ENCODE measurements at regions not wholly inside any gene's neighbourhood (a gene's known extent, or its start where the extent isn't known, plus 50 kb on each side); places are given as distances from the start of the nearest gene placed in this dataset.

DNA sequence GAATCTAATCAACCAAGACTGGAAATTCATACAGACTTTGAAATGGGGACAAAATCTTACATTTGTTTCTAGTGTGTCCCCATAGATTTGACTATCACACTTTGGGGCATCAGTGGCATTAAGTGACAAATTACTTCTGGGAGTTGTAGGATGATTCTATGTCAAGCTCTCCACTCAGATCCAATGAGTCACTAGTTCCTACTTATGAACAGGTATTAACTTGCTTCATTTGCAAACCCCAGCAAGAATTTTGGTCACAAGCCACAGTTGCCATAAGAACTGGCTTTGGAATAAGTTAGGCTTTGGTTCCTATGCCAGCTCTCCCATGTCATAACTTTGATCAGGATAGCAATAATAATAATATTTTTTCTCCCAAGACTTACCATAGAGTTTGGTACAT is 77.6 kb upstream of the PTPRK start:
- no peaks in the 10 kb centered on the region for H3F3A ChIP-seq (ENCODE audit: control insufficient read depth, insufficient read depth)
- TF ChIP-seq EZH2phosphoT487 (IDR thresholded peaks at IDR 0.05; ENCODE audit: borderline replicate concordance, low read length) = no peak
- TF ChIP-seq, protein P1, sequence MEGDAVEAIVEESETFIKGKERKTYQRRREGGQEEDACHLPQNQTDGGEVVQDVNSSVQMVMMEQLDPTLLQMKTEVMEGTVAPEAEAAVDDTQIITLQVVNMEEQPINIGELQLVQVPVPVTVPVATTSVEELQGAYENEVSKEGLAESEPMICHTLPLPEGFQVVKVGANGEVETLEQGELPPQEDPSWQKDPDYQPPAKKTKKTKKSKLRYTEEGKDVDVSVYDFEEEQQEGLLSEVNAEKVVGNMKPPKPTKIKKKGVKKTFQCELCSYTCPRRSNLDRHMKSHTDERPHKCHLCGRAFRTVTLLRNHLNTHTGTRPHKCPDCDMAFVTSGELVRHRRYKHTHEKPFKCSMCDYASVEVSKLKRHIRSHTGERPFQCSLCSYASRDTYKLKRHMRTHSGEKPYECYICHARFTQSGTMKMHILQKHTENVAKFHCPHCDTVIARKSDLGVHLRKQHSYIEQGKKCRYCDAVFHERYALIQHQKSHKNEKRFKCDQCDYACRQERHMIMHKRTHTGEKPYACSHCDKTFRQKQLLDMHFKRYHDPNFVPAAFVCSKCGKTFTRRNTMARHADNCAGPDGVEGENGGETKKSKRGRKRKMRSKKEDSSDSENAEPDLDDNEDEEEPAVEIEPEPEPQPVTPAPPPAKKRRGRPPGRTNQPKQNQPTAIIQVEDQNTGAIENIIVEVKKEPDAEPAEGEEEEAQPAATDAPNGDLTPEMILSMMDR (IDR thresholded peaks at IDR 0.05; ENCODE audit: low read depth, low read length, poor library complexity, severe bottlenecking) = no peak

DNA sequence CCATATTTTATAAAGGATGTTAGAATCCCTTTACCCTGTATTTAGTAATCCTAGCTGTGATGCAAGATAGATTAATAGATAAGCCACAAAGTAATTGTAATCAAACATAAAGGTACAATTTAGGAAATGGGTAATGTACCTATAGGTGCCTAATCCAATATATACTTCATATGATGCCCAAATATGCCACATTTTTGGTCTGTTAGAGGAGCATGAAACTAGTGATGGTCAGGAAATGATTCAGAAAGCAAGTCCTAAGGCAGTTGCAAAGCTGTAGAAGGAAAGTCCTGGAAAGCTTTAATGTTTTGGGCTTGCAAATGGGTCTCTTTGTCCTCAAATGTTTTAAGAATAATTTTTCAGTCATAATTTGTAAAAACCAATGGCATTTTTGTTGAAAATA is 76.6 kb upstream of the PTPRK start:
- no peaks in the 10 kb centered on the region for H3K79me2 ChIP-seq (ENCODE audit: control insufficient read depth, low read length)
- no peak overlapping the region for H3K4me3 ChIP-seq (ENCODE audit: low read length)
- no peaks in the 10 kb centered on the region for H3K9me3 ChIP-seq (ENCODE audit: control insufficient read depth, insufficient read depth, low read length)
- no peaks in the 10 kb centered on the region for H3F3A ChIP-seq (ENCODE audit: control insufficient read depth, insufficient read depth)
- H3K4me2 ChIP-seq (ENCODE audit: low read length) = no peak overlapping the region
- no peaks in the 10 kb centered on the region for H3K4me1 ChIP-seq (ENCODE audit: control insufficient read depth, low read length)
- no peak for TF ChIP-seq EZH2phosphoT487 (IDR thresholded peaks at IDR 0.05; ENCODE audit: borderline replicate concordance, low read length)
- TF ChIP-seq, protein P1 (IDR thresholded peaks at IDR 0.05; ENCODE audit: low read depth, low read length, poor library complexity, severe bottlenecking) = no peak
- H3K9me2 ChIP-seq (replicated peaks; ENCODE audit: control insufficient read depth, low read length) = no peaks in the 10 kb centered on the region
- H4K20me1 ChIP-seq (ENCODE audit: control insufficient read depth, insufficient read depth, low read depth, low read length) = no peaks in the 10 kb centered on the region
- no peak overlapping the region for H3K27ac ChIP-seq (ENCODE audit: low read depth, low read length)
- H3K36me3 ChIP-seq (ENCODE audit: control insufficient read depth, low read length) = no peaks in the 10 kb centered on the region
- no peaks in the 10 kb centered on the region for H3K27me3 ChIP-seq (ENCODE audit: control insufficient read depth, low read length)

More for the DNA sequence above, 77.6 kb upstream of the PTPRK start:
- Histone ChIP-seq H4K20me1 (ENCODE audit: control insufficient read depth, insufficient read depth, low read depth, low read length) (no peaks in the 10 kb centered on the region), H3K27me3 (ENCODE audit: control insufficient read depth, low read length) (no peaks in the 10 kb centered on the region), H3K4me2 (ENCODE audit: low read length) (no peak overlapping the region), H3K36me3 (ENCODE audit: control insufficient read depth, low read length) (no peaks in the 10 kb centered on the region), H3K4me3 (ENCODE audit: low read length) (no peak overlapping the region), H3K4me1 (ENCODE audit: control insufficient read depth, low read length) (no peaks in the 10 kb centered on the region), H3K27ac (ENCODE audit: low read depth, low read length) (no peak overlapping the region), H3K79me2 (ENCODE audit: control insufficient read depth, low read length) (no peaks in the 10 kb centered on the region), H3K9me3 (ENCODE audit: control insufficient read depth, insufficient read depth, low read length) (no peaks in the 10 kb centered on the region), H3K9me2 (replicated peaks; ENCODE audit: control insufficient read depth, low read length) (no peaks in the 10 kb centered on the region)

DNA sequence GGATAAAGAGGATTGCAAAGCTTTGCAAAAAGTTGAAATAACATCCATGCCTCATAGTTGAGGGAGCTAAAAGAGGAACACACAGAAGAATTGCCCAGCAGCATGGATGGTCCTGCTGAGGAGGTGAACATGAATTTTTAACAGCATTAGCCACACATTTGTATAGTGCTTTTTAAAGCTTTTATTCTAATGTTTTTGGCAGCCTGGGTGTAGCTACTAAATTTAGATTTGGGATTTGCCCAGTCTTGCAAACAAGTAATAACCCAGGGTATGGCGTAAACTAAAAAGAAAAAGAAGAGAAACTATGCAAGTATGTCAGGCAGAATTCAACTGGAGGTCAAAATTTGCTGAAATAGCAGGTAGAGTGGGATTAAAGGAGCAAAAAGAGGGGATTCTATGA is 75.1 kb upstream of the PTPRK start:
- Histone ChIP-seq H4K20me1 (ENCODE audit: control insufficient read depth, insufficient read depth, low read depth, low read length) (no peaks in the 10 kb centered on the region), H3K27ac (ENCODE audit: low read depth, low read length) (no peak overlapping the region), H3K4me3 (ENCODE audit: low read length) (no peak overlapping the region), H3K36me3 (ENCODE audit: control insufficient read depth, low read length) (no peaks in the 10 kb centered on the region), H3K79me2 (ENCODE audit: control insufficient read depth, low read length) (no peaks in the 10 kb centered on the region), H3K9me3 (ENCODE audit: control insufficient read depth, insufficient read depth, low read length) (no peaks in the 10 kb centered on the region), H3K27me3 (ENCODE audit: control insufficient read depth, low read length) (no peaks in the 10 kb centered on the region), H3K4me2 (ENCODE audit: low read length) (no peak overlapping the region), H3K9me2 (replicated peaks; ENCODE audit: control insufficient read depth, low read length) (no peaks in the 10 kb centered on the region), H3K4me1 (ENCODE audit: control insufficient read depth, low read length) (no peaks in the 10 kb centered on the region), H3F3A (ENCODE audit: control insufficient read depth, insufficient read depth) (no peaks in the 10 kb centered on the region)
- TF ChIP-seq, protein P1 (IDR thresholded peaks at IDR 0.05; ENCODE audit: low read depth, low read length, poor library complexity, severe bottlenecking) = no peak
- TF ChIP-seq EZH2phosphoT487 (IDR thresholded peaks at IDR 0.05; ENCODE audit: borderline replicate concordance, low read length) = no peak

DNA sequence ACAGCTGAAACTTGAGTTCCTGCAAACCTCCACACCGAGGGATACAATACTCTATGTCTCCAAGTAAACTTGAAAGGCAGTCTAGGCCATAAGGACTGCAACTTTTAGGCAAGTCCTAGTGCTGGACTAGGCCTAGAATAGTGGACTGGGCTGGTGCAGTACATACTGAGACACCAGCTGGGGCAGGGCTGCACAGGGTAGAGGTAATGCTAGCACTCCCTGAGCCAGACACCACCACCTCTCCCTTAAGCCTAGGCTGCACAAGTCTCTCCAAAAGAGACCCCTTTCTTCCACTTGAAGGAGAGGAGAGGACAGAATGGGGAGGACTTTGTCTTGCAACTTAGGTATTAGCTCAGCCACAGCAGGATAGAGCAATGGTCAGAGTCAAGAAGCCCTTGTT is 65.7 kb upstream of the PTPRK start:
- H3F3A ChIP-seq (ENCODE audit: control insufficient read depth, insufficient read depth) = no peaks in the 10 kb centered on the region
- H3K9me2 ChIP-seq (replicated peaks; ENCODE audit: control insufficient read depth, low read length) = no peaks in the 10 kb centered on the region
- no peaks in the 10 kb centered on the region for H3K79me2 ChIP-seq (ENCODE audit: control insufficient read depth, low read length)

More for the DNA sequence above, 65.7 kb upstream of the PTPRK start:
- H3K4me1 ChIP-seq (ENCODE audit: control insufficient read depth, low read length) = no peaks in the 10 kb centered on the region
- no peak overlapping the region for H3K4me2 ChIP-seq (ENCODE audit: low read length)
- H4K20me1 ChIP-seq (ENCODE audit: control insufficient read depth, insufficient read depth, low read depth, low read length) = no peaks in the 10 kb centered on the region
- H3K9me3 ChIP-seq (ENCODE audit: control insufficient read depth, insufficient read depth, low read length) = no peaks in the 10 kb centered on the region
- no peak overlapping the region for H3K27ac ChIP-seq (ENCODE audit: low read depth, low read length)
- no peaks in the 10 kb centered on the region for H3K27me3 ChIP-seq (ENCODE audit: control insufficient read depth, low read length)
- no peak for TF ChIP-seq EZH2phosphoT487 (IDR thresholded peaks at IDR 0.05; ENCODE audit: borderline replicate concordance, low read length)
- TF ChIP-seq, protein P1 (IDR thresholded peaks at IDR 0.05; ENCODE audit: low read depth, low read length, poor library complexity, severe bottlenecking) = no peak
- H3K36me3 ChIP-seq (ENCODE audit: control insufficient read depth, low read length) = no peaks in the 10 kb centered on the region
- H3K4me3 ChIP-seq (ENCODE audit: low read length) = no peak overlapping the region

Measured in DOHH2 (cell line).